Neural cell (in vitro differentiated cells): ENCODE measurements at regions not wholly inside any gene's neighbourhood (a gene's known extent, or its start where the extent isn't known, plus 50 kb on each side); places are given as distances from the start of the nearest gene placed in this dataset.

ENCODE experiments used
- CTCF ChIP-seq: fragments of 450-650 bp; IDR thresholded peaks from 2 replicates; pipeline ENCODE4 v1.5.1; 2014; ENCODE audit warnings: antibody characterized with exemption, mild to moderate bottlenecking, moderate library complexity; ENCODE audit not compliant: poor library complexity, severe bottlenecking
- EP300 ChIP-seq: fragments of 450-650 bp; conservative IDR thresholded peaks from 2 replicates; pipeline ENCODE4 v1.6.1; 2014; ENCODE audit warnings: antibody characterized with exemption, mild to moderate bottlenecking, moderate library complexity; ENCODE audit not compliant: poor library complexity, severe bottlenecking
- MXI1 ChIP-seq: fragments of 450-650 bp; conservative IDR thresholded peaks from 2 replicates; pipeline ENCODE4 v1.6.1; 2014; ENCODE audit warnings: antibody characterized with exemption, mild to moderate bottlenecking; ENCODE audit not compliant: poor library complexity, severe bottlenecking
- POLR2AphosphoS5 ChIP-seq: IDR thresholded peaks from 2 replicates; pipeline ENCODE4 v1.6.1; 2012
- RAD21 ChIP-seq: fragments of 450-650 bp; conservative IDR thresholded peaks from 2 replicates; pipeline ENCODE4 v1.6.1; 2014; ENCODE audit warnings: antibody characterized with exemption, mild to moderate bottlenecking, moderate library complexity
- SMC3 ChIP-seq: fragments of 450-650 bp; conservative IDR thresholded peaks from 2 replicates; pipeline ENCODE4 v1.6.1; 2014; ENCODE audit warnings: antibody characterized with exemption, mild to moderate bottlenecking, moderate library complexity; ENCODE audit not compliant: poor library complexity

GRCh38 chr12:47610686-47611252 lies 95.1 kb downstream of the RPAP3 start:
- TF ChIP-seq SMC3 (no peak), POLR2AphosphoS5 (no peak), CTCF (no peak), RAD21 (no peak), MXI1 (no peak), EP300 (no peak)
